ENCODE measurements at regions not wholly inside any gene's neighbourhood (a gene's known extent, or its start where the extent isn't known, plus 50 kb on each side); places are given as distances from the start of the nearest gene placed in this dataset.

DNA sequence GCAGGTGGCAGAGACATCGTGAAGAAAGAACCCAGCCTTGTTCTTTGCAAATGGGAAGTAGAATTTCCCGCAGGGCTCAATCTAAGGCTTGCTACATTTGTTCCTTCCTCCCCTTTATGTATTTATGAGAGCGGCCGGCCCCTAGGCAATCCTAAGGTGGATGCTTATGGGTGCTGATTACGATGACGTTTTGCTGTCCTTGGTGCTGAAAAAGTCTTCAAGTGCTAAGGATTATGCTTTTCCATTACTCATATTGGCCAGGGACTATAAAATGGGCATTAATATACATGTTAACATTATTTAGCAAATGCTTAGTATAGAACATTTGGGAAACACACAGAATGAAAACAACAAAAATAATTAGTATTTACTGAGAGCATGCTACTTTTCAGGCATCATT lies 313.3 kb upstream of the XYLT1 start:
- H3K4me3 ChIP-seq: no peak overlapping the region
- H3K4me1 ChIP-seq: no peaks in the 10 kb centered on the region
- DNase-seq: no peak
- H3K36me3 ChIP-seq: no peaks in the 10 kb centered on the region
- intact Hi-C loops (cut with DNase I; ENCODE audit: low total_unique reads): no loop called here
- H3K9me3 ChIP-seq: no peaks in the 10 kb centered on the region
- no peak overlapping the region for H3K27ac ChIP-seq
- no peak for TF ChIP-seq POLR2AphosphoS5 (IDR thresholded peaks at IDR 0.05)
- TF ChIP-seq, protein P1, sequence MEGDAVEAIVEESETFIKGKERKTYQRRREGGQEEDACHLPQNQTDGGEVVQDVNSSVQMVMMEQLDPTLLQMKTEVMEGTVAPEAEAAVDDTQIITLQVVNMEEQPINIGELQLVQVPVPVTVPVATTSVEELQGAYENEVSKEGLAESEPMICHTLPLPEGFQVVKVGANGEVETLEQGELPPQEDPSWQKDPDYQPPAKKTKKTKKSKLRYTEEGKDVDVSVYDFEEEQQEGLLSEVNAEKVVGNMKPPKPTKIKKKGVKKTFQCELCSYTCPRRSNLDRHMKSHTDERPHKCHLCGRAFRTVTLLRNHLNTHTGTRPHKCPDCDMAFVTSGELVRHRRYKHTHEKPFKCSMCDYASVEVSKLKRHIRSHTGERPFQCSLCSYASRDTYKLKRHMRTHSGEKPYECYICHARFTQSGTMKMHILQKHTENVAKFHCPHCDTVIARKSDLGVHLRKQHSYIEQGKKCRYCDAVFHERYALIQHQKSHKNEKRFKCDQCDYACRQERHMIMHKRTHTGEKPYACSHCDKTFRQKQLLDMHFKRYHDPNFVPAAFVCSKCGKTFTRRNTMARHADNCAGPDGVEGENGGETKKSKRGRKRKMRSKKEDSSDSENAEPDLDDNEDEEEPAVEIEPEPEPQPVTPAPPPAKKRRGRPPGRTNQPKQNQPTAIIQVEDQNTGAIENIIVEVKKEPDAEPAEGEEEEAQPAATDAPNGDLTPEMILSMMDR (IDR thresholded peaks at IDR 0.05 in 8 of 11, conservative IDR thresholded peaks at IDR 0.05 in 3 of 11): no peak
- no peak for TF ChIP-seq POLR2A (IDR thresholded peaks at IDR 0.05)
- peaks cover 0 to 31% (median 0%) of the 10 kb centered on the region in 7 donors for H3K27me3 ChIP-seq (replicated peaks in 1 of 7)
- 8 to 19% (median 9%) methylated on average over 6 of the region's 6 CpGs for WGBS, 5 donors

DNA sequence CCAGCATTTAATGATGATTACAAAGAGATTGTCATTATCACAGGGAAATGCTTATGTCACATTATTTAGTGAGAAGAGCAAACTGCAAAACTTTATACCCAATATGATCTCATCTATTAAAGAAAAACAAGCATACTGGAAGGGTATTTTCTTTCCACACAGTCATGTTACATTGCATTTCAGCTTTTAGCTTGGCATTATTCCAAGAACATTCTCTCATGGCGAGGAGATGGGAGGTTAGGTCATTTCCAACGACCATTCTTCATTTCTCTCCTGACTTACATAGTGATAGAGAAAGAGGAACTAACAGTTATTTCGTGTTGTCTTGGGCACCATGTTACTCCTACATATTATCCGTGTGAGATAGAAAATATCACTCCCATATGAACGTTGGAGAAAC lies 309.4 kb upstream of the XYLT1 start:
- H3K27me3 ChIP-seq (replicated peaks in 1 of 7): peaks cover 0 to 24% (median 0%) of the 10 kb centered on the region in 7 donors
- H3K4me1 ChIP-seq: peaks cover 0 to 3% (median 0%) of the 10 kb centered on the region in 6 donors
- no peak overlapping the region for H3K4me3 ChIP-seq
- WGBS, 5 donors: 27 to 41% (median 38%) methylated on average over 5 of the region's 5 CpGs
- no peak overlapping the region for H3K27ac ChIP-seq
- intact Hi-C loops (cut with DNase I; ENCODE audit: low total_unique reads): no loop called here
- DNase-seq: no peak
- no peaks in the 10 kb centered on the region for H3K36me3 ChIP-seq
- H3K9me3 ChIP-seq: peaks cover 0 to 12% (median 0%) of the 10 kb centered on the region in 8 donors
- TF ChIP-seq, protein P1 (IDR thresholded peaks at IDR 0.05 in 8 of 11, conservative IDR thresholded peaks at IDR 0.05 in 3 of 11): no peak
- TF ChIP-seq POLR2A (IDR thresholded peaks at IDR 0.05) (no peak), POLR2AphosphoS5 (IDR thresholded peaks at IDR 0.05) (no peak)

DNA sequence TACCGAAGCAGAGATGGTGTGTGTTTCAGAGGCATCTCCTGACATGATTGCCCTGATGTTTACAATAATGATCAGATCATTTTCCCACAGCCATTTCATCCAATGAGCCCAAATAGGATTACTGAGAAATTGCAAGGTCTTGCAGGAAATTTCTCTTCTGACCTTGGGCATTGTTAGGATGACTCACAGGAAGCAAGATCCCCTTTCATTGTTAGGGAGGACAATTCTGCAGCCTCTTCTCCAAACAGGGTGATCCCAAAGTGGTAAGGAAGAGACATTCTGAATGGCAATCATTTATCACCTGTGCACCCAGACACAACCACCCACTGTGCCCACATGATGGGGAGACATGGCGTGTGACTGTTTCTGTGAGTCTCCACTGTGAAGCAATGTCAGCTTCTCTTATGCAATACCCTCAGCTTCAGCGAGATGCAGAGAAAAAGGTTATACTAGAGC lies 306.7 kb upstream of the XYLT1 start:
- peaks cover 0 to 3% (median 0%) of the 10 kb centered on the region in 6 donors for H3K4me1 ChIP-seq
- WGBS, 5 donors: 55 to 72% (median 58%) methylated on average over 3 of the region's 3 CpGs
- TF ChIP-seq POLR2AphosphoS5 (IDR thresholded peaks at IDR 0.05) (no peak), POLR2A (IDR thresholded peaks at IDR 0.05) (no peak)
- TF ChIP-seq, protein P1 (IDR thresholded peaks at IDR 0.05 in 8 of 11, conservative IDR thresholded peaks at IDR 0.05 in 3 of 11): no peak
- no peak overlapping the region for H3K4me3 ChIP-seq
- H3K27ac ChIP-seq: no peak overlapping the region
- H3K27me3 ChIP-seq (replicated peaks in 1 of 7): peaks cover 0 to 22% (median 0%) of the 10 kb centered on the region in 7 donors
- intact Hi-C loops (cut with DNase I; ENCODE audit: low total_unique reads): no loop called here
- no peaks in the 10 kb centered on the region for H3K36me3 ChIP-seq
- DNase-seq: no peak
- H3K9me3 ChIP-seq: peaks cover 0 to 12% (median 0%) of the 10 kb centered on the region in 8 donors

DNA sequence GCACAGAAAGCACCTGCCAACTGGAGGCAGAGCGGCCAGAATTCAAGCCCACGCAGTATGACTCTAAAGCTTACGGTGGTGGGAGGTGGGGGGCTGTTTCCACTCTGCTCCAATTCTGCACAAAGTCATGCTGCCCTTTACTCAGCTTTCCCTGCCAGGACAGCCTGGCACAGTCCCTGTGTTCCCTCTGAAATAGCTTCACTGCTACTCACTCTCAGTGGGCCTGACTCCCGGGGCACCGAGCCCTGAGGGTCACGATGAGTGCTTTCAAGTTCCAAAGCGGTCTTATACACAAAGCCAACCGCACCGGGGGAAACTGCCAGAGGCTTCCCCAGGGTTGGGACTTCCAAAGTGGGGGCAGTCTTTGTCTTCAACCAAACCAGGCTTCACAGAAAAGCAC lies 306.1 kb upstream of the XYLT1 start:
- intact Hi-C loops (cut with DNase I; ENCODE audit: low total_unique reads): no loop called here
- Histone ChIP-seq H3K36me3 (no peaks in the 10 kb centered on the region), H3K9me3 (peaks cover 0 to 12% (median 0%) of the 10 kb centered on the region in 8 donors), H3K27ac (no peak overlapping the region), H3K27me3 (replicated peaks in 1 of 7) (peaks cover 0 to 21% (median 0%) of the 10 kb centered on the region in 7 donors), H3K4me3 (no peak overlapping the region), H3K4me1 (peaks cover 0 to 3% (median 0%) of the 10 kb centered on the region in 6 donors)
- WGBS, 5 donors: 71 to 87% (median 82%) methylated on average over 9 of the region's 9 CpGs
- TF ChIP-seq, protein P1 (IDR thresholded peaks at IDR 0.05 in 8 of 11, conservative IDR thresholded peaks at IDR 0.05 in 3 of 11): no peak
- TF ChIP-seq POLR2AphosphoS5 (IDR thresholded peaks at IDR 0.05) (no peak), POLR2A (IDR thresholded peaks at IDR 0.05) (no peak)
- DNase-seq: no peak
